Caco-2 (cell line): ENCODE measurements at regions not wholly inside any gene's neighbourhood (a gene's known extent, or its start where the extent isn't known, plus 50 kb on each side); places are given as distances from the start of the nearest gene placed in this dataset.

Source experiments
- BruUV-seq: library from RNA; stranded (reverse); fragments of 400-500 nt; replicated peaks from 2 replicates; lab custom pipeline; 2021; lab: Mats Ljungman, UMichigan
- CTCF ChIA-PET: fragments of 300-600 bp; sonication (Branson Sonifier 250); formaldehyde crosslinking; loops from one replicate; lab custom pipeline; 2022; ENCODE audit warnings: antibody characterized with exemption; lab: Charles Lee
- POLR2A ChIA-PET: fragments of 300-600 bp; sonication (Branson Sonifier 250); formaldehyde crosslinking; loops from one replicate; lab custom pipeline; 2022; ENCODE audit warnings: antibody characterized with exemption; lab: Charles Lee
- DNase-seq, 2 experiments: peaks; one replicate each; pipeline versions ENCODE4 v3.0.0 to v3.0.0-alpha.2; 2020 to 2022
- H3K27me3 ChIP-seq: replicated peaks from 2 replicates; pipeline ENCODE4 v1.6.0; 2011; ENCODE audit warnings: low read length; ENCODE audit not compliant: control insufficient read depth, insufficient read depth
- H3K36me3 ChIP-seq: 2 replicates; pipeline ENCODE4 v1.5.1; 2011; ENCODE audit warnings: low read length; ENCODE audit not compliant: control insufficient read depth, insufficient read depth
- H3K4me1 ChIP-seq: fragments of 250-450 bp; sonication (Bioruptor Pico); 2 replicates; pipeline ENCODE4 v1.5.1; 2020; ENCODE audit warnings: mild to moderate bottlenecking
- H3K4me3 ChIP-seq: 2 replicates; pipeline ENCODE4 v1.5.1; 2011; ENCODE audit warnings: low read depth, mild to moderate bottlenecking, control low read depth, low read length
- H3K9me3 ChIP-seq: fragments of 250-450 bp; sonication (Bioruptor Pico); 2 replicates; pipeline ENCODE4 v1.5.1; 2020; ENCODE audit warnings: mild to moderate bottlenecking, moderate library complexity
- H3K27ac Mint-ChIP-seq: one replicate; pipeline ENCODE4 v1.8.0; 2022; ENCODE audit warnings: mixed read lengths; ENCODE audit not compliant: unreplicated experiment
- H3K27me3 Mint-ChIP-seq: one replicate; pipeline ENCODE4 v1.8.0; 2022; ENCODE audit warnings: mixed read lengths; ENCODE audit not compliant: insufficient read depth, unreplicated experiment
- H3K36me3 Mint-ChIP-seq: one replicate; pipeline ENCODE4 v1.8.0; 2022; ENCODE audit warnings: mild to moderate bottlenecking, mixed read lengths; ENCODE audit not compliant: insufficient read depth, unreplicated experiment
- H3K4me1 Mint-ChIP-seq: one replicate; pipeline ENCODE4 v1.8.0; 2022; ENCODE audit warnings: low read depth, mixed read lengths; ENCODE audit not compliant: unreplicated experiment
- H3K4me3 Mint-ChIP-seq: one replicate; pipeline ENCODE4 v1.8.0; 2022; ENCODE audit warnings: mild to moderate bottlenecking, moderate library complexity, mixed read lengths; ENCODE audit not compliant: unreplicated experiment
- H3K9me3 Mint-ChIP-seq: one replicate; pipeline ENCODE4 v1.8.0; 2022; ENCODE audit warnings: mixed read lengths; ENCODE audit not compliant: unreplicated experiment
- CTCF ChIP-seq, 2 experiments: fragments of 200-600 bp in 1 of 2; IDR thresholded peaks; 1 replicate in 1 of 2; 2 replicates in 1 of 2; pipeline versions ENCODE4 v1.5.1 to v1.8.0; 2011 to 2022; ENCODE audit warnings: antibody characterized with exemption in 1 of 2, control low read depth in 1 of 2, inconsistent platforms in 1 of 2, low read depth in 1 of 2, low read length in 1 of 2, mild to moderate bottlenecking in 1 of 2, moderate library complexity in 1 of 2; ENCODE audit not compliant: insufficient read depth in 1 of 2, severe bottlenecking in 1 of 2, unreplicated experiment in 1 of 2
- intact Hi-C: fragments of 100-400 bp; cut with micrococcal nuclease; formaldehyde crosslinking; loops from one replicate; pipeline ENCODE4 v1.10.0; 2022; ENCODE audit not compliant: unreplicated experiment

GRCh38 chr6:132868057-132868456 is 53.7 kb downstream of the RPS12 start:
- H3K27me3 Mint-ChIP-seq = peaks cover 10% of the 10 kb centered on the region
- H3K4me3 Mint-ChIP-seq = no peak overlapping the region
- no peaks in the 10 kb centered on the region for H3K4me1 Mint-ChIP-seq
- CTCF ChIA-PET = no interaction called here
- H3K27ac Mint-ChIP-seq = no peak overlapping the region
- no peak overlapping the region for H3K4me3 ChIP-seq
- POLR2A ChIA-PET = no interaction called here
- no peak for TF ChIP-seq CTCF (IDR thresholded peaks at IDR 0.05; ENCODE audit: insufficient read depth in 1 of 2, low read depth in 1 of 2, low read length in 1 of 2, severe bottlenecking in 1 of 2, unreplicated experiment in 1 of 2)
- H3K9me3 Mint-ChIP-seq = no peaks in the 10 kb centered on the region
- no peaks in the 10 kb centered on the region for H3K9me3 ChIP-seq
- H3K4me1 ChIP-seq = no peaks in the 10 kb centered on the region
- no peaks in the 10 kb centered on the region for H3K36me3 ChIP-seq
- intact Hi-C loops = no loop called here
- H3K36me3 Mint-ChIP-seq = no peaks in the 10 kb centered on the region
- H3K27me3 ChIP-seq = no peaks in the 10 kb centered on the region; the same call in 1 of the 2 replicates
- DNase-seq = no peak
- no TSS peak for BruUV-seq

- TF ChIP-seq CTCF (IDR thresholded peaks at IDR 0.05; ENCODE audit: insufficient read depth in 1 of 2, low read depth in 1 of 2, low read length in 1 of 2, severe bottlenecking in 1 of 2, unreplicated experiment in 1 of 2) = no peak
- H3K4me3 ChIP-seq = no peak overlapping the region
- H3K36me3 Mint-ChIP-seq = no peaks in the 10 kb centered on the region
- H3K9me3 ChIP-seq = no peaks in the 10 kb centered on the region; the same call in 1 of the 2 replicates
- H3K27me3 Mint-ChIP-seq = peaks cover 12% of the 10 kb centered on the region
- ChIA-PET CTCF (no interaction called here), POLR2A (no interaction called here)
- intact Hi-C loops = no loop called here
- H3K4me1 ChIP-seq = no peaks in the 10 kb centered on the region
- no peak for DNase-seq
- H3K9me3 Mint-ChIP-seq = peaks cover 10% of the 10 kb centered on the region
- H3K4me3 Mint-ChIP-seq = no peak overlapping the region
- H3K27me3 ChIP-seq = no peaks in the 10 kb centered on the region; the same call in 1 of the 2 replicates
- H3K36me3 ChIP-seq = no peaks in the 10 kb centered on the region
- no TSS peak for BruUV-seq
- H3K27ac Mint-ChIP-seq = no peak overlapping the region
- H3K4me1 Mint-ChIP-seq = no peaks in the 10 kb centered on the region
These were observed 58.6 kb downstream of the RPS12 start for GRCh38 chr6:132872923-132873322.

GRCh38 chr6:132877003-132877402 is 62.6 kb downstream of the RPS12 start:
- Mint-ChIP-seq H3K9me3 (peaks cover 10% of the 10 kb centered on the region), H3K4me1 (no peaks in the 10 kb centered on the region), H3K27me3 (peaks cover 2% of the 10 kb centered on the region), H3K36me3 (no peaks in the 10 kb centered on the region), H3K27ac (no peak overlapping the region), H3K4me3 (no peak overlapping the region)
- intact Hi-C loops = no loop called here
- Histone ChIP-seq H3K4me1 (no peaks in the 10 kb centered on the region), H3K4me3 (no peak overlapping the region), H3K36me3 (no peaks in the 10 kb centered on the region), H3K9me3 (no peaks in the 10 kb centered on the region; the same call in 1 of the 2 replicates), H3K27me3 (no peaks in the 10 kb centered on the region)
- no peak for TF ChIP-seq CTCF (IDR thresholded peaks at IDR 0.05; ENCODE audit: insufficient read depth in 1 of 2, low read depth in 1 of 2, low read length in 1 of 2, severe bottlenecking in 1 of 2, unreplicated experiment in 1 of 2)
- POLR2A ChIA-PET = no interaction called here
- CTCF ChIA-PET = no interaction called here
- no peak for DNase-seq
- BruUV-seq = no TSS peak
